ENCODE measurements at regions not wholly inside any gene's neighbourhood (a gene's known extent, or its start where the extent isn't known, plus 50 kb on each side); places are given as distances from the start of the nearest gene placed in this dataset.

- no peak for TF ChIP-seq ZFP91 (CRISPR knock-in tag; IDR thresholded peaks at IDR 0.05; ENCODE audit: borderline replicate concordance)
- no peak for TF ChIP-seq RXRA (CRISPR knock-in tag; IDR thresholded peaks at IDR 0.05)
- TF ChIP-seq POLR2A (IDR thresholded peaks at IDR 0.05; ENCODE audit: insufficient read depth in 1 of 2, low read depth in 2 of 2, low read length in 2 of 2): no peak
- no peak for TF ChIP-seq MIER3 (CRISPR knock-in tag; IDR thresholded peaks at IDR 0.05; ENCODE audit: borderline replicate concordance)
- no peak for TF ChIP-seq CREM (IDR thresholded peaks at IDR 0.05)
- no peak for TF ChIP-seq CREM (CRISPR knock-in tag; IDR thresholded peaks at IDR 0.05)
- TF ChIP-seq CTCF (CRISPR knock-in tag; IDR thresholded peaks at IDR 0.05): no peak
- TF ChIP-seq BRCA1 (CRISPR knock-in tag; IDR thresholded peaks at IDR 0.05): no peak
- TF ChIP-seq ZNF768 (CRISPR knock-in tag; IDR thresholded peaks at IDR 0.05): no peak
- no peak for TF ChIP-seq FIP1L1 (IDR thresholded peaks at IDR 0.05; ENCODE audit: borderline replicate concordance, insufficient read depth, low read depth, low read length)
- no peak for TF ChIP-seq CEBPG (CRISPR knock-in tag; IDR thresholded peaks at IDR 0.05)
These were observed 174.4 kb upstream of the LINGO1 start for GRCh38 chr15:77807115-77807514.
